NCI-H526 (cell line): ENCODE measurements at regions not wholly inside any gene's neighbourhood (a gene's known extent, or its start where the extent isn't known, plus 50 kb on each side); places are given as distances from the start of the nearest gene placed in this dataset.

Experiments used
- DNase-seq, 2 experiments: peaks; one replicate each; lab custom pipeline; 2025; lab: John Stamatoyannopoulos, UW

DNA sequence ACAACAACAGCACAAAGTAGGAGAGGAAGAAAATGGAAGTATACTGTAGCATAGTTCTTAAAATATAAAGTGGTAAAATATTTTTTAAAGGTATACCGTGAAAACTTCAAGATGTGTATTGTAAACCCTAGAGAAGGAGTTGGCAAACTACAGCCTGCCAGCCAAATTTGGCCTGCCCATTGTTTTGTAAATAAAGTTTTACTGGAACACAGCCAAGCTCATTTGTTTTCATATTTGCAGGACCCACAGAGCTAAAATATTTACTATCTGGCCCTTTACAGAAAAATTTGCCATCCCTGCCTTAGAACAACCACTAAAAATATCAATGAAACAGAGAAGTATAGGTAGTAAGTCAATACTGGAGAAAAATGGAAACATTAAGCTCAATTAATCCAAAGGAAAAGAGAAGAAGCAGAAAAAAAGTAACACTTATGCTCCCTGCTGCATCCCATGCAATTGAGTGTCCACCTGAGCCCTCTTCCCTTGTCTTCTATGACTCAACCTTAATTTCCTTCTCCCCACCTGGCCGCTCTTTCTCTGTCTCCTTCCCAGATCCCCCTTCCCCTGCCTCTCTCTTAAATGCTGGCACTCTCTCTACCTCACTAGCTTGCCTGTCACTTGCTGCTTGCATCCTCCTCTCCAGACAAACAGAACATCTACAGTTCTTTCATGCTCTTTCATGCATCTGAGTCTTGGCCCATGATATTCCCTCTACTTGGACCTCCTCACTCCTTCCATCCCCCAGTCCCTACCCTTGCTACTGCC lies 50.6 kb upstream of the FER start:
- DNase-seq, result no peak

GRCh38 chr5:108696407-108696806 lies 51.3 kb upstream of the FER start:
- DNase-seq, result no peak

DNA sequence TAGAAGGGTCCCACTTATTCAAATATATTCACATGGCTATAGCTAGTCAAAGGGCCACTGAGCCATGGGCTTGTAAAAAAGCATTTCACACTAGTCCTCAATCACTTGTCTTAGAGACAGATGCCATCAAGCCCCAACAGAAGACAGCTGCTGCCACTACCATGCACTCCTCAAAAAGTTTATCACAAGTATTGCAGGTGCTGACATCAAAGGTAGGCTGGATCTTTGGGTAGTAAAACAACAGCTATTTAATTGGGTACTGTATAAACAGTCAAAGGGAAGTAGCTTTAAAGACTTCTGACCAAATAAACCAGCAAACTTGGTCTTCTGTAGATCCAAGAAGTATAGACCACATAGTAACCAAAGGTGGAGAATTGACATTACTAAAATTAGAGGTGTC lies 59.2 kb upstream of the FER start:
- DNase-seq, result no peak

GRCh38 chr5:108687595-108688200 lies 60.0 kb upstream of the FER start:
- DNase-seq, result no peak

DNA sequence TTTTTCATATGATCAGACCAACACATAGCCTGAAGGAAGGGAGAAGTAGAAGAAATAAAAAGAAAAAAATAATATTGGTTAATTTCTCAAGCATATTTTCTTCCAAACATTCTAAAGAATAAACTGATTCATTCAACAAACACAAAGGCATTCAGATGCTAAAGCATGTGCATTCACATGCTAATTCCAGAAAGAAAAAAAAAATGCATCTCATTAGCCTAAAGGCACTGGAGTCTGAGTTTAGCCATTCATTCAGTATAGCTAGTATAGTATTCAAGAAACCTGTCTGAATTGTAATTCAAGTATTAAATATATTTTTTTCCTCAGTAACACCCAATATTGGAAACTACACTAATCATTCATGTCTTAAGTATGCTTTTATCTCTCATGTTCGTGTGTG lies 61.0 kb upstream of the FER start:
- no peak for DNase-seq

DNA sequence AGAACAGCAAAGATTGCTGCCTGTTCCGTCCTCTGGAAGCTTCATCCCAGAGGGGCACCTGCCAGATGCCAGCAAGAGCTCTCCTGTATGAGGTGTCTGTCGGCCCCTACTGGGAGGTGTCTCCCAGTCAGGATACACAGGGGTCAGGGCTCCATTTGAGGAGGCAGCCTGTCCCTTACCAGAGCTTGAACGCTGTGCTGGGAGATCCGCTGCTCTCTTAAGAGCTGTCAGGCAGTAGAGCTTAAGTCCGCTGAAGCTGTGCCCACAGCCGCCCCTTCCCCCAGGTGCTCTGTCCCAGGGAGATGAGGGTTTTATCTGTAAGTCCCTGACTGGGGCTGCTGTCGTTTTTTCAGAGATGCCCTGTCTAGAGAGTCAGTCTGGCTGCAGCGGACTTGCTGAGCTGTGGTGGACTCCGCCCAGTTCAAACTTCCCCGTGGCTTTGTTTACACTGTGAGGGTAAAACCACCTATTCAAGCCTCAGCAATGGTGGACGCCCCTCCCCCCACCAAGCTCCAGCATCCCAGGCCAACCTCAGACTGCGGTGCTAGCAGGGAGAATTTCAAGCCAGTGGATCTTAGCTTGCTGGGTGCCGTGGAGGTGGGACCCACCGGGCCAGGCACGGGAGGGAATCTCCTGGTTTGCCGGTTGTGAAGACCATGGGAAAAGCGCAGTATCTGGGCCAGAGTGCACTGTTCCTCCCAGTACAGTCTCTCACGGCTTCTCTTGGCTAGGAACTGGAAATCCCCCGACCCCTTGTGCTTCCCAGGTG lies 62.1 kb upstream of the FER start:
- DNase-seq, result peak; percentile 10 to 55

GRCh38 chr5:108681079-108681921 lies 66.4 kb upstream of the FER start:
- peak in 1 of 2 experiments; percentile 46 for DNase-seq

DNA sequence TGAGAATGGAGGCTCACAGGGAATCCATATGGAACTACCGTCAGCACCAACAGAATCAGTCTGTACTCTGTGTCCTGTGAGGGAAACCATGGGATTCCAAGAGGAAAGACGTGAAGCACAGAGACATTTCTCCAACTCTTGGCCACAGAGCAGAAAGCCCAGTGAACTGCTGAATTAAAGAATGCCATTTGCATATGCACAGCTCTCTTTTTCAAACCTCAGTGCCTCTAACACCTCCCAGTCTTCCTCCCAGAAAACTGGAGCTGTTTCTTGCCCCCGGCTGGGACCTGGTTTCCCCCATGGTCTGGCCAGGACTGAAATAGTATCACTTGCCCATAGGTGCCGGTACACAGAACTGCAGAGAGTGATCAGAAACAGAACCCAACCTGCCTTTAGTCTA lies 69.6 kb upstream of the FER start:
- DNase-seq, result no peak

- no peak for DNase-seq
Measured at GRCh38 chr5:108675736-108676135, 72.0 kb upstream of the FER start.

DNA sequence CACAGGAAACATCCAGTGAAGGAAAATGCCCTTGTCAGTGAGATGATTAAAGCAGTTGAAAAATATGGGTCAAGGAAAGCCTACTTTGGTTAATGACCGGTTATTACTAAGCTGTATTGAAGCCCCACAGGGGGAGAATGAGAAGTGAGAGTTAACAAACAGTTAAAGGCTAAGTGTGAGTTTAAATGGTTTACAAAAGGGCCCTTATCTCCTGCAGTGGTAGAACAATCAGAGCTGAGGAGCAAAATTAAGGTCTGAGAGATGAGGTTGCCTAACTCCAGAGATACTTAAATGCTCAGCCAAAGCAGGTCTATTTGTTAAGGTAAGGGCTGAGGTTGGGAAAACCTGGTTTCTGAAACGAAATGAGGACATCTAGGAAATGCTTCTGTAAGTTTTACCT lies 75.1 kb upstream of the FER start:
- DNase-seq, result no peak

GRCh38 chr5:108670591-108671289 lies 77.0 kb upstream of the FER start:
- no peak for DNase-seq

DNA sequence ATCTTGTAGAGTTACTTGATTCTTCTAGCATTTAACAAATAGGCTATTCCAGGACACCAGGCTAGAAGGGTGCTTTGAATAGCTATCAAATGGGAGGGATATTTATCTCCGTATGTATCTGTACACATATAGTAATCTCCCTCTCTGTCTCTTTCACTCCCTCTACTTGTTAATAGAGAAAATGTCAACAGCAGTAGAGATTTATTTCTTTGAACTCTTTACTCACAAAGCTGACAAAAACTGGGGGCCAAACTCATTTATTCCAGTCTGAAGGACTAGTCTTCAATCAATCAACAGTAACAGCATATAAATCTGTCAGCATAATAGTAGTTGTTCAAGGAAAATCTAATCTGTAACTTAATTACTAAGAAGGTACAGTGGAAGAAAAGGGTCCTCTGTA lies 78.2 kb upstream of the FER start:
- no peak for DNase-seq

DNA sequence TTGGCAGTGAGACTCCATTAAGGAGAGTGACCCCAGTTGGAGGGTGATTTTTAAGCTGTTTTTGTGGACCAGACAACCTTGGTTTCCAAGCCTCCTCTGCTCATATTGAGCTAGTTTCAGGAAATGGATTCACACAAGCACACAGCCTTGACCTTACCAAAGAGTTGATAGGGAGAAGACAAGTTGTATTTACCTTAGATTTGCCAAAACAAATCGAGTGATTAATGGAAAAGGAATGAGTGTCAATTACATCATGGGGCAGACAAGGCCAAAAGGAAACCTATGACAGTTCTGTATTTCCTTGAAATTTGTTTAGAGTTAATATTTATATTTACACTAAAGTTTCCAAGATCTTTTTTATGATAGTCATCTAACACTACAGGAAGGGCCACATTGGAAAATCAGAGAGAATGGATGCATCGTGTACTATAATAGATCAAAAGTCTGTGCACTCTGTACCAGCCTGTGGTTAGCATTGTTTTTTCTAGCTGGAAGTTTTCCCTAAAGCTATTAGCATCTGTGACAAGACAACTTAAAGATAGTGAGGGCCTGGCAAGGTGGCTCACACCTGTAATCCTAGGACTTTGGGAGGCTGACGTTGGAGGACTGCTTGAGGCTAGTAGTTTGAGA lies 86.0 kb upstream of the FER start:
- no peak for DNase-seq

- DNase-seq, result no peak
Measured at GRCh38 chr5:108661024-108661423, 86.7 kb upstream of the FER start.

GRCh38 chr5:108660291-108660690 lies 87.4 kb upstream of the FER start:
- no peak for DNase-seq

GRCh38 chr5:108659531-108659930 lies 88.2 kb upstream of the FER start:
- no peak for DNase-seq

DNA sequence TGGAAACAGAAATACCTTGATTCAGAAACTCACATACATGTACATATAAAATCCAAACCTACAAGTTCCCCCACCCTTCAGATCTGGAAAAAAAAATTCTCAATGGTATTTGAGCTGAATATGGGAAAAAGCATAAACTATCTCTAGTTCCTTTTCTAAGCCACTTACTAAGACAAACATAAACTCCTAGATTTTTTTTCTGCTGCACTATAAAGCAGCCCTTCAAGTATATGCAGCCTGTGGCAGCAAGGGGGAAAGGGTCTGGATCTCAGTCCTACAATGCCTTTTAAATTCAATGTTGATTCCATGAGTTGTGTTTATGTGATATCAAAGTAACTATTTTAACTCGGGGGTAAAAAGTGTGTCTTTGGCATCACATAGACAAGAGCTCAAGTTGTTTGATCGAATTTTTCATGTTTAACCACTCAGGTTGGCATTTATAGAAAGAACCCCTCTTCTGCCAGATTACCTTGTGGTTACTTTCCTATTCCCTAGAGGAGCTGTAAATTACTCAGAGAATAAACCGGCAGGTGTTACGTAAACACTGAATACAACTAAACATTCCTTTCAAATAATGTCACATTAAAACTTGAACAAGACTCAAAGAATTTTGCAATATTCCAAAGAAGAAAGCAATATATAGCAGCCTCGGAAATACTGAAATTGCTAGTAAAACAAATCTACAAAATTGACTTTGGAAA lies 91.8 kb upstream of the FER start:
- no peak for DNase-seq

- DNase-seq, result no peak
Measured at GRCh38 chr5:108654051-108654450, 93.6 kb upstream of the FER start.

- DNase-seq, result no peak
Measured at GRCh38 chr5:108653201-108653600, 94.5 kb upstream of the FER start.

DNA sequence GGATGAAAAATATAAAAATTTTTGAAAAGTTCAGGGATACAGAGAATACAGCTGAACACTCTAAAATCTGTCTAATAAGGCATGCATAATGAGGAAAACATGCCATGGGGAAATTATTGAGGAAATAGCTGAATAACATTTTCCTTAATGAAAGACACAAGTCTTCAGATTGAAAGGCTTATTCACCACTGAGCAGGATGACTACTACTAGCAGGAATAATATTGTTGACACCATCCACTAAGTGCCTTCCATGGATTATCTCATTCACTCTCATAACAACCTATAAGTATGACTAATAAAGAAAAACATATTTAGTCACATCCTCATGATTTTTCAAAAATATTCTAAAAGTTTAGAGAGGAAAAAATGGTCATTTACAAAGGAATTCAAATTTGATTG lies 96.7 kb upstream of the FER start:
- DNase-seq, result no peak

DNA sequence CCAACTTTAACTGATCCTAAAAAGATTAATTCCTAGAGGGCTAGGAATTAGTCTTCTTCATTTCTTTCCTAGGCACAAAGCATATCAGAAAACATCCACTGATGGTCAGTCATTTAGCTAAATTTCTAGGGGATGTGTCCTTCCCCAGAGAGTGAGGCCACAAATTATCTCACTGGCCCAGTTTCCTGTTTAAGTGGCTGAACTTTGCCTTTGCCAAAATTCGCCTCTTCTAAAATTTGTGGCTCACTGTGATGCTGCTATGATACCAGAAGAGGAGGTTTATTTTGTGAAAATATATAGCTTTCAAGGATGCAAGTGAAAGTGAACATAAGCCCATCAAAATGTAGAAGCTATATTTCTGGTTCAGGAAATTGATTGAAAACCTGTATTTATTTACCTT lies 98.1 kb upstream of the FER start:
- no peak for DNase-seq
